ENCODE measurements at regions not wholly inside any gene's neighbourhood (a gene's known extent, or its start where the extent isn't known, plus 50 kb on each side); places are given as distances from the start of the nearest gene placed in this dataset.

DNA sequence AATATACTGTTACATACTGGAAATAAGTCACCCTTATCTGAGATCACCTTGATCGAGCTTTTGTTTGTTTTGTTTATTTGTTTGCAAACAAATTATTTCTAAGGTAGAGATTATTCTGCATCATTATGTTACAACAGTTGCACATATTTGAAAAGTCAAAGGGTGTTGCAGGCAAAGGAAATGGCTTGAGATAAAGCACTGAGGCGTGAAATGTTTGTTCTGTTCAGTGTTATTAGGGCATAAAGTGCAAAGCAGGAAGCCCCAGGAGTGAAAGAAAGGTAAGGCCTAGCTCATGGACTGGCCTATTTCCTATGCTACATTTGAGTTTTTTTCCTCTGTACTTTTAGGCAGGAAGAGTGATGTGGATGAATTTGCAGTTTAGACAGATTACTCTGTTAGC lies 1815.6 kb upstream of the LRRTM1 start:
- Histone ChIP-seq H3K27ac (no peak overlapping the region), H3K9me3 (no peaks in the 10 kb centered on the region), H3K4me1 (no peaks in the 10 kb centered on the region), H3K4me3 (no peak overlapping the region), H3K36me3 (no peaks in the 10 kb centered on the region), H3K27me3 (no peaks in the 10 kb centered on the region)
- DNase-seq, result no peak
- intact Hi-C loops (cut with DNase I), result no loop called here
- no peak for ATAC-seq
- TF ChIP-seq, protein P1, sequence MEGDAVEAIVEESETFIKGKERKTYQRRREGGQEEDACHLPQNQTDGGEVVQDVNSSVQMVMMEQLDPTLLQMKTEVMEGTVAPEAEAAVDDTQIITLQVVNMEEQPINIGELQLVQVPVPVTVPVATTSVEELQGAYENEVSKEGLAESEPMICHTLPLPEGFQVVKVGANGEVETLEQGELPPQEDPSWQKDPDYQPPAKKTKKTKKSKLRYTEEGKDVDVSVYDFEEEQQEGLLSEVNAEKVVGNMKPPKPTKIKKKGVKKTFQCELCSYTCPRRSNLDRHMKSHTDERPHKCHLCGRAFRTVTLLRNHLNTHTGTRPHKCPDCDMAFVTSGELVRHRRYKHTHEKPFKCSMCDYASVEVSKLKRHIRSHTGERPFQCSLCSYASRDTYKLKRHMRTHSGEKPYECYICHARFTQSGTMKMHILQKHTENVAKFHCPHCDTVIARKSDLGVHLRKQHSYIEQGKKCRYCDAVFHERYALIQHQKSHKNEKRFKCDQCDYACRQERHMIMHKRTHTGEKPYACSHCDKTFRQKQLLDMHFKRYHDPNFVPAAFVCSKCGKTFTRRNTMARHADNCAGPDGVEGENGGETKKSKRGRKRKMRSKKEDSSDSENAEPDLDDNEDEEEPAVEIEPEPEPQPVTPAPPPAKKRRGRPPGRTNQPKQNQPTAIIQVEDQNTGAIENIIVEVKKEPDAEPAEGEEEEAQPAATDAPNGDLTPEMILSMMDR (IDR thresholded peaks at IDR 0.05), result no peak

DNA sequence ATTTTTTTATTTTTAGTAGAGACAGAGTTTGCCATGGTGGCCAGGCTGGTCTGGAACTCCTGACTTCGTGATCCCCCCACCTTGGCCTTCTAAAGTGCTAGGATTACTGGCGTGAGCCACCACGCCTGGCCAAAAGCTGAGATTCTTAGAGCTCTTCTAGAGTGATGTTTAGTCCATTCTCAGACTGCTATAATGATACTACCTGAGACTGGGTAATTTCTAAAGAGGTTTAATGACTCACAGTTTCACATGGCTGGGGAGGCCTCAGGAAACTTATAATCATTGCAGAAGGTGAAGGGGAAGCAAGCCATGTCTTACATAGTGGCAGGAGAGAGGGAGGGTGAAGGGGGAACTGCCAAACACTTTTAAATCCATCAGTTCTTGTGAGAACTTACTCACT lies 1804.9 kb upstream of the LRRTM1 start:
- no peak for ATAC-seq
- intact Hi-C loops (cut with DNase I), result no loop called here
- peaks cover 0 to 15% of the 10 kb centered on the region in 2 donors for H3K9me3 ChIP-seq
- no peak overlapping the region for H3K4me3 ChIP-seq
- TF ChIP-seq, protein P1 (IDR thresholded peaks at IDR 0.05), result no peak
- no peaks in the 10 kb centered on the region for H3K4me1 ChIP-seq
- H3K27me3 ChIP-seq, result no peaks in the 10 kb centered on the region
- H3K27ac ChIP-seq, result no peak overlapping the region
- DNase-seq, result no peak
- no peaks in the 10 kb centered on the region for H3K36me3 ChIP-seq

GRCh38 chr2:82098617-82099016 lies 1794.1 kb upstream of the LRRTM1 start:
- TF ChIP-seq, protein P1 (IDR thresholded peaks at IDR 0.05), result no peak
- intact Hi-C loops (cut with DNase I), result no loop called here
- Histone ChIP-seq H3K4me1 (no peaks in the 10 kb centered on the region), H3K9me3 (no peaks in the 10 kb centered on the region), H3K36me3 (no peaks in the 10 kb centered on the region), H3K27me3 (no peaks in the 10 kb centered on the region), H3K27ac (no peak overlapping the region), H3K4me3 (no peak overlapping the region)
- DNase-seq (peak in 1 of 4 donors; percentile 7), ATAC-seq (no peak)

GRCh38 chr2:82089518-82089917 lies 1785.0 kb upstream of the LRRTM1 start:
- ATAC-seq (no peak), DNase-seq (no peak)
- H3K9me3 ChIP-seq, result peaks cover 0 to 17% of the 10 kb centered on the region in 2 donors
- H3K36me3 ChIP-seq, result no peaks in the 10 kb centered on the region
- H3K27me3 ChIP-seq, result no peaks in the 10 kb centered on the region
- H3K4me1 ChIP-seq, result no peaks in the 10 kb centered on the region
- no peak overlapping the region for H3K27ac ChIP-seq
- intact Hi-C loops (cut with DNase I), result no loop called here
- H3K4me3 ChIP-seq, result peak overlapping the region in 1 of 2 donors; percentile 2
- TF ChIP-seq, protein P1 (IDR thresholded peaks at IDR 0.05), result no peak

DNA sequence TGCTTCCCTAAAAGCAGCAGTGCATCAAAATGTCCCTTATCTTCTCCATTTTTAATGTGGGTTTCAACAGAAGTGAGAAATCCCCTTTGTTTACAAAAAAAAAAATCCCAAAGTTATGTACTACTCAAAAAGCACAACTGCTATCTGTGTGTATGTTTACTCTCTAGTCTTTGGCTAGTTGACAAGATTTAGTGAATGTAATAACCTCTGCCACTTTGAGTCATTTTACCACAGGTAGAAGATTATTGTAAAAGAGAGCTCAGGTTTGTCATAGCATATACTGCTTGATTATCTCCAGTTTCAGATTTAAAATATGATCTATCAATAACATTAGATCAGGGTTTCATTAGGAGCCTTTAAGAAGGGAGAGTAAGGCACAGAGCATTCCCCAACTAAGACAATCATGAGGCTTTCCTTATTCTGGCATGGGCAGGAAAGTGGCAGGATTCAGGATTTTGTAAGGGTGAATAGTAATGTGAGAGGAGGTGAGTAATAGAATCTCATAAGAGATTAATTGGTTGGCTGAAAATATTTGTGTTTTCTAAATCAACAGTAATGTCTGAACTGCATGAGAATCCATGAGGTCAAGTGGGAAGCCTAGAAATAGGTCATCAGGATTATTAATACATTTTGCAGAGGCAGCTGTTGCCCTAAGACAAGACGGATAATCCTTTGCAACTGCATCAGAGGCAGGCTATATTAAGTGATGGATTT lies 1780.3 kb upstream of the LRRTM1 start:
- H3K4me3 ChIP-seq, result no peak overlapping the region
- no peaks in the 10 kb centered on the region for H3K27me3 ChIP-seq
- intact Hi-C loops (cut with DNase I), result no loop called here
- H3K9me3 ChIP-seq, result peaks cover 0 to 15% of the 10 kb centered on the region in 2 donors
- no peak for ATAC-seq
- no peaks in the 10 kb centered on the region for H3K4me1 ChIP-seq
- no peaks in the 10 kb centered on the region for H3K36me3 ChIP-seq
- no peak overlapping the region for H3K27ac ChIP-seq
- TF ChIP-seq, protein P1 (IDR thresholded peaks at IDR 0.05), result no peak
- no peak for DNase-seq

Data from left lung (tissue), 4 donors.